Motor neuron (in vitro differentiated cells): ENCODE measurements at regions not wholly inside any gene's neighbourhood (a gene's known extent, or its start where the extent isn't known, plus 50 kb on each side); places are given as distances from the start of the nearest gene placed in this dataset.

Experiments used
- ATAC-seq, 8 experiments: fragments of 200-7000 bp; cut with Tn5 transposase; replicated peaks in 6 of 8; 2 replicates each; pipeline ENCODE4 v1.8.0; 2021; ENCODE audit warnings: mild to moderate bottlenecking in 8 of 8, moderate library complexity in 8 of 8
- H3K27ac ChIP-seq, 2 donors: fragments of 250-450 bp; sonication (Bioruptor Pico); 2 replicates each; pipeline ENCODE4 v1.9.0; 2021; ENCODE audit warnings: antibody characterized with exemption in 2 of 2, mild to moderate bottlenecking in 2 of 2, moderate library complexity in 1 of 2
- H3K4me1 ChIP-seq, 2 donors: fragments of 250-450 bp; sonication (Bioruptor Pico); replicated peaks in 1 of 2; 2 replicates each; pipeline ENCODE4 v1.6.1; 2021; ENCODE audit warnings: antibody characterized with exemption in 2 of 2, mild to moderate bottlenecking in 2 of 2, moderate library complexity in 1 of 2
- H3K4me3 ChIP-seq, 5 donors: fragments of 250-450 bp; sonication (Bioruptor Pico); 2 replicates each; pipeline ENCODE4 v1.9.0; 2021; ENCODE audit warnings: antibody characterized with exemption in 5 of 5, mild to moderate bottlenecking in 5 of 5, moderate library complexity in 4 of 5
- WGBS, 10 experiments: fragments of 450-650 bp; shearing (Covaris generic); methylation state at CpG; one replicate each; pipeline ENCODE4 v1.0.0; 2022; 5-methylcytosine and 5-hydroxymethylcytosine counted together
- in situ Hi-C, 9 experiments: fragments of 400-800 bp; cut with MboI; loops; one replicate each; pipeline ENCODE4 v1.15.0; 2021; ENCODE audit warnings: low sequenced_read_pairs in 9 of 9, low pct_unique_long_range_greater_than_20kb in 2 of 9; ENCODE audit not compliant: unreplicated experiment in 9 of 9

- Histone ChIP-seq H3K4me1 (no peaks in the 10 kb centered on the region), H3K27ac (no peak overlapping the region), H3K4me3 (no peak overlapping the region)
- no peak for ATAC-seq
- in situ Hi-C loops, result loop anchor here in 4 of 9 experiments (10.0 to 25.0 kb wide), 3 partner anchors 111 to 214 kb away; no protein-coding TSS in a partner anchor
- 37 to 100% (median 83%) methylated on average over 1 to 4 of the region's 4 CpGs for WGBS, 10 experiments
Measured at GRCh38 chr15:34700891-34701427, 53.8 kb downstream of the GJD2 start.

DNA sequence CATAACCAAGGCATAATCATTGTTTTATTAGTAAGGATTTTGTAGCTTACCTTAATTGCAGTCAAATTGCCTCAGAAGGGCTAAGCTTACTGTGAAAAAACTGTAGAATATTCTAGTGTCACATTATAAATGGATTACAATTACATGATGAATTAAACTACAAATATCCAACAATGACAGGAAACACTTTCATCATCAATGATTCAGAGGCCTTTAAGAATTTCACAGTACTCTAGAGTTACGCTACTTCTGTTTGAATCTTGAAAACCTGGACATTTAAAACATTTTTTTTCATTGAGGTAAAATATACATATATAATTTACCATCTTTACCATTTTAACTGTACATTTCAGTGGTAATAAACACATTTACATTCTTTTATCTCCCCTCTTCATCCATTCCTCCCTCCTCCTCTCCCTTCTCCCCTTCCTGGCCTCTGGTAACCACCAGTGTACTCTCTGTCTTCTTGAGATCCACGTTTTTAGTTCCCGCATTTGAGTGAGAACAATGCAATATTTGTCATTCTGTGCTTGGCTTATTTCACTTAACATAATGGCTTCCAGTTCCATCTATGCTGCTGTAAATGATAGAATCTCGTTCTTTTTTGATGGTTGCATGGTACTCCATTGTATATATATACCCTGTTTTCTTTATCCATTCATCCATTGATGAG, 54.7 kb downstream of the GJD2 start:
- 40 to 100% (median 66%) methylated on average over 1 to 4 of the region's 4 CpGs for WGBS, 10 experiments
- in situ Hi-C loops, result loop anchor here in 4 of 9 experiments (10.0 to 25.0 kb wide), 3 partner anchors 112 to 215 kb away; no protein-coding TSS in a partner anchor
- Histone ChIP-seq H3K4me1 (no peaks in the 10 kb centered on the region), H3K27ac (no peak overlapping the region), H3K4me3 (no peak overlapping the region)
- no peak for ATAC-seq

- no peak for ATAC-seq
- Histone ChIP-seq H3K4me1 (no peaks in the 10 kb centered on the region), H3K27ac (no peak overlapping the region), H3K4me3 (no peak overlapping the region)
- WGBS, 10 experiments, result 29 to 43% (median 40%) methylated on average over 1 of the region's 1 CpG; no CpG with 5 or more reads in 7 of the 10 experiments
- in situ Hi-C loops, result no loop called here
Measured at GRCh38 chr15:34696506-34696905, 58.3 kb downstream of the GJD2 start.

DNA sequence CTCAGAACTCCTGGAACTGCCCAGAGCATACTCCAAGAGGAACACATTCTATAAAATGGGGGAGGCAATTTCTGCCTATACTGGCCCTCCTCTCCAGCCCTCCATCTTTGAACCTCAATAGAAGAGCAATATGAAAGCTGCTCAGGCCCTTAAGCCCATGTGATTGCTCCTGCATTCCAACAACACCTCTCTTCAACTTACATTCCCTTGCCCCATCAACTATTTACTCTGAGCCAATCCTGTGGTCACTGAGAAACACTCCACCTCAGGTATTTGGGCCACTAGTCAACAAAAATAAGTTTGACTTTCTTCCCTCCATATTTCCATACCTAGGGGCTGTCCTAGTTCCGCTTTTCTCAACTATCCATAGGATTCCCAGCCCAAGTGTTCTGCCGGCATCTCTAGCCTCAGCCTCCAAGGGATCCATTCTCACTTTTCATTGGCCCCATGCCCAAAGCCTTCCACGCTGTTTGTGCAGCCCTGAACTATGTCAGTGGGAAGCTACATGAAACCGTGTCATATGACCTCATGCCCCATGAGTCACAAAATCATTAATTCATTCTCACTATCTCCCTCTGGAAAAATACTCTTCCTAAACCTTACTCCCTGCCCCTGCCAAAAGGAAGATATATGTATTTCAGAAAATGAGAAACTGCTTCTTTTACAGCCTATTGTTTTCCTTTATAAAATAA, 61.6 kb downstream of the GJD2 start:
- peak in 1 of 8 experiments; percentile 63 for ATAC-seq
- WGBS, 10 experiments, result 50 to 100% (median 80%) methylated on average over 1 to 4 of the region's 4 CpGs; no CpG with 5 or more reads in 1 of the 10 experiments
- no peak overlapping the region for H3K4me3 ChIP-seq
- no peaks in the 10 kb centered on the region for H3K4me1 ChIP-seq
- in situ Hi-C loops, result no loop called here
- no peak overlapping the region for H3K27ac ChIP-seq

DNA sequence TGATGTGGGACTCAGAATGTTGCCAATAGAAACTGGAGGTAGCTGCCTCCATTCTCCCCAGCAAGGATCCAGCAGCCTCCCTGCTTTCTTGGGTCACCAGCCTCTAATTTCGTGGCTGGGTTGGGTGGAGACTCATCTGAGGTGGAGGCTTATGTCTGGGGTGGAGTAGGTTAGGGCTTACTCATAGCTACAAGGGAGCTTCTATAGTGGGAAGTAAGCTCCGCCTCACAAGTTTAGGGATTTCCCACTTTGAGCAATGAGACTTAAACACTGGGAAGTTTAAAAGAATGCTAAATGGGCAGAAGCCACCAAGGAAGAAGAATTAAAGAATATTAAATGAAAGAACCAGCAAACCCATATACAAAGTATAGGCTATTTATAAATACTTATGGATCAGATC, 63.8 kb downstream of the GJD2 start:
- ATAC-seq, result peak in 1 of 8 experiments; percentile 86
- H3K4me3 ChIP-seq, result no peak overlapping the region
- no peaks in the 10 kb centered on the region for H3K4me1 ChIP-seq
- no peak overlapping the region for H3K27ac ChIP-seq
- in situ Hi-C loops, result no loop called here
- 0 to 64% (median 28%) methylated on average over 1 to 2 of the region's 2 CpGs; no CpG with 5 or more reads in 3 of the 10 experiments for WGBS, 10 experiments

DNA sequence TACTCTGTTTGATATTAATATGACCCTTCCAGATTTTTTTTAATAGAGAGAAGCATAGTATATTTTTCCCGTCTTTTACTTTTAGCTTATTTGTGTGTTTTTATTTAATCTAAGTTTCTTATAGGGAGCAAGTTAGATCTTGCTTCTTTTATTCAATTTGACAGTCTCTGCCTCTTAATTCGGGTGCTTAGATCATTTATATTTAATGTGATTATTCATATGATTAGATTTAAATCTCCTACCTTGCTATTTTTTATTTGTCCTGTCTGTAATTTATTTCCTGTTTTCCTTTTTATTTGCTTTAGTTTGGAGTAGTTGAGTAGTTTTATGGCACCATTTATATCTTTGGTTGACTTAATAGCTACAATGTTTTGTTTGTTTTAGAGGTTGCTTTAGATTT, 66.1 kb downstream of the GJD2 start:
- no peak for ATAC-seq
- no peak overlapping the region for H3K27ac ChIP-seq
- in situ Hi-C loops, result no loop called here
- 0 to 63% (median 33%) methylated on average over 1 to 2 of the region's 2 CpGs for WGBS, 10 experiments
- H3K4me3 ChIP-seq, result no peak overlapping the region
- H3K4me1 ChIP-seq, result no peaks in the 10 kb centered on the region

DNA sequence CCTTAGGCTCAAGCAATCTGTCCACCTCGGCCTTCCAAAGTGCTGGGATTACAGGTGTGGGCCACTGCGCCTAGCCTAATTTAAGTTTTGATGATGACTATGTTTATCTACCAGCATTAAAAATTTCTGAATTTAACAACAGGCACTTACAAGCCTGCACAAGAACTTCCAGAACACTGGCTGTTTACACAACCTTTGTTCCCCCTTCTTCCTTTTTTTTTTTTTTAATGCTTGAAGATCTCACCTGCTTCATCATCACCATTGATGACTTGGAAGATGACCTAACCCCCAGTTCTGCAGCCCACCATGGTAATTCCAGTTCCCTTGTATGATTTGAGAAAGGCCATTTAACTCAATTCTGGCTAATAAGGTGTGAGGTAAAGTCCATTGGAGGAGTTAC, 70.4 kb downstream of the GJD2 start:
- Histone ChIP-seq H3K4me3 (no peak overlapping the region), H3K27ac (no peak overlapping the region), H3K4me1 (no peaks in the 10 kb centered on the region)
- WGBS, 10 experiments, result 60 to 93% (median 93%) methylated on average over 2 of the region's 2 CpGs; no CpG with 5 or more reads in 4 of the 10 experiments
- in situ Hi-C loops, result no loop called here
- no peak for ATAC-seq

GRCh38 chr15:34682674-34683073, 72.1 kb downstream of the GJD2 start:
- H3K27ac ChIP-seq, result no peak overlapping the region
- H3K4me3 ChIP-seq, result no peak overlapping the region
- WGBS, 10 experiments, result 33 to 100% (median 76%) methylated on average over 1 to 5 of the region's 5 CpGs; no CpG with 5 or more reads in 2 of the 10 experiments
- in situ Hi-C loops, result no loop called here
- H3K4me1 ChIP-seq, result no peaks in the 10 kb centered on the region
- ATAC-seq, result no peak

DNA sequence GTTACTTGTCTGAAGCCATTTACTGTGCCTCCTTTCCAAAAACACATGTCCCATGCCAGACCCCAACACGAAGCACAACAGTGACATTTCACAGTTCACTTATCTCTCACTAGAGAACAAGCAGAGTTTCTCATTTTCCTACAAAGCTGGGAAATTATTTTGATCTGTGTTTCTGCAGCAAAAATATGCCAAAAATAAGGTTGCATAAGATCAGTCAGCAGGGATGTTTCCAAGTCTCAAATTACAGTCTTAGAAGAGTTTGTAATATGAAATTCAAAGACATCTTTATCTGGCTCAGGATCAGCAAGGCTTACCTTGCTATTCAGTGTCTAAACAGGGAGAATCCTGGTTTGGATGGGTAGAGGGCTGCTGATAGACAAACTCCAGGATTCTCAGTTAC, 75.5 kb downstream of the GJD2 start:
- Histone ChIP-seq H3K4me1 (no peaks in the 10 kb centered on the region), H3K27ac (no peak overlapping the region), H3K4me3 (no peak overlapping the region)
- in situ Hi-C loops, result no loop called here
- WGBS, 10 experiments, result 0 to 70% (median 20%) methylated on average over 1 of the region's 1 CpG; no CpG with 5 or more reads in 6 of the 10 experiments
- peak in 1 of 8 experiments; percentile 39 for ATAC-seq

DNA sequence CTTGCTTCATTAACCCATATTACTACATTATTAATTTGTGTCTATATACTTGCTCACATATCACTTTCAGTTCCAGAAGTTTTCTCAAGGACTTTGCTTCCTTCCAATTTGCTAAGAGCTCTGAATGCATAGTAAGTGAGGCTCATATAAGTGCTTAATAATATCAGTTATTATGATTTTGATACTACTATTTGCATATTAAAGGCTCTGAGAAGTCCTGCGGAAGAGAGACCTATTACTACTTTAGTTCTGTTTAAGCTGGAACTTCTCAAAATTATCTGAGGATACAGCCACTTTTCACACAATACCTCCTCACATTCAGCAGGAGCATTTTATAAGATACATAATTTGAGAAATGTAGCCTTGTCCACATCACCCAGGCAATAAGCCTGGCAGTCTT, 81.6 kb downstream of the GJD2 start:
- WGBS, 10 experiments, result 67 to 100% (median 83%) methylated on average over 1 of the region's 1 CpG; no CpG with 5 or more reads in 3 of the 10 experiments
- in situ Hi-C loops, result no loop called here
- ATAC-seq, result no peak
- H3K27ac ChIP-seq, result no peak overlapping the region
- H3K4me3 ChIP-seq, result no peak overlapping the region
- H3K4me1 ChIP-seq, result no peaks in the 10 kb centered on the region

- Histone ChIP-seq H3K27ac (no peak overlapping the region), H3K4me3 (no peak overlapping the region), H3K4me1 (no peaks in the 10 kb centered on the region)
- in situ Hi-C loops, result no loop called here
- no peak for ATAC-seq
- WGBS, 10 experiments, result 0 to 95% (median 58%) methylated on average over 1 to 5 of the region's 5 CpGs
Measured at GRCh38 chr15:34665498-34666116, 82.2 kb upstream of the GOLGA8B start.

DNA sequence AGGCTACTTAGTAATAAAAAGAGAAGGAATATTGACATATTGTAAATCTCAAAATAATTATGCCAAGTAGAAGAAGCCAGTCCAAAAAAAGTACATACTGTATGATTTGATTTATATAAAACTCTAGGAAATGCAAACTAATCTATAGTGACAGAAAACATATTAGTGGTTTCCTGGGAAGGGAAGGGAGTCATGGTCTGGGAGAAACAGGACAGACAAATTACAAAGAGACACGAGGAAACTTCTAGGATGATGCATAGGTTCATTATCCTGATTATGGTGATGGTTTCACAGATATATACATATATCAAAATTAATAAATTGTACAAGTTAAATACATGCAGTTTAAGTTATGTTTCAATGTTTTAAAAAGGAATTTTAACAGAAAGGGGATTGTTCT, 81.0 kb upstream of the GOLGA8B start:
- 0 to 50% (median 17%) methylated on average over 1 of the region's 1 CpG; no CpG with 5 or more reads in 1 of the 10 experiments for WGBS, 10 experiments
- ATAC-seq, result no peak

GRCh38 chr15:34663101-34663500, 79.7 kb upstream of the GOLGA8B start:
- ATAC-seq, result peak in 2 of 8 experiments; percentile 49 to 64
- in situ Hi-C loops, result no loop called here
- H3K27ac ChIP-seq, result no peak overlapping the region
- no peak overlapping the region for H3K4me3 ChIP-seq
- H3K4me1 ChIP-seq, result no peaks in the 10 kb centered on the region

More for the DNA sequence above, 81.0 kb upstream of the GOLGA8B start:
- Histone ChIP-seq H3K4me1 (no peaks in the 10 kb centered on the region), H3K27ac (no peak overlapping the region), H3K4me3 (no peak overlapping the region)
- in situ Hi-C loops, result no loop called here
